Naive thymus-derived CD4-positive, alpha-beta T cell (primary cell): ENCODE measurements at regions not wholly inside any gene's neighbourhood (a gene's known extent, or its start where the extent isn't known, plus 50 kb on each side); places are given as distances from the start of the nearest gene placed in this dataset.

Experiments
- ATAC-seq: fragments of 150-1000 bp; cut with Tn5 transposase; 2 replicates; pipeline ENCODE4 v1.10.0; 2021; ENCODE audit warnings: mild to moderate bottlenecking, moderate library complexity
- CTCF ChIA-PET: fragments of 350-600 bp; sonication (Branson Sonifier 250); formaldehyde crosslinking; loops from one replicate; lab custom pipeline; 2021; ENCODE audit warnings: antibody characterized with exemption; lab: Charles Lee
- POLR2A ChIA-PET: fragments of 350-600 bp; sonication (Branson Sonifier 250); formaldehyde crosslinking; loops from one replicate; lab custom pipeline; 2021; ENCODE audit warnings: antibody characterized with exemption, inconsistent platforms; lab: Charles Lee
- DNase-seq, 9 donors: peaks; one replicate each; pipeline versions ENCODE4 v3.0.0 to v3.0.0-alpha.2; 2020 to 2022; ENCODE audit warnings: mixed read lengths in 1 of 9
- H3K27ac ChIP-seq: one replicate; pipeline ENCODE4 v1.7.0; 2013; ENCODE audit warnings: mild to moderate bottlenecking, low read depth, low read length, moderate library complexity
- H3K27me3 ChIP-seq, 2 donors: one replicate each; pipeline ENCODE4 v1.7.0; 2013; ENCODE audit warnings: low read length in 2 of 2, mild to moderate bottlenecking in 2 of 2, moderate library complexity in 2 of 2; ENCODE audit not compliant: control insufficient read depth in 2 of 2, insufficient read depth in 2 of 2
- H3K36me3 ChIP-seq, 3 experiments: 1 replicate in 2 of 3; 2 replicates in 1 of 3; pipeline ENCODE4 v1.7.0; 2013; ENCODE audit warnings: low read length in 3 of 3, mild to moderate bottlenecking in 3 of 3, moderate library complexity in 1 of 3; ENCODE audit not compliant: insufficient read depth in 3 of 3, control insufficient read depth in 2 of 3
- H3K4me1 ChIP-seq, 2 donors: one replicate each; pipeline ENCODE4 v1.7.0; 2013; ENCODE audit warnings: low read length in 2 of 2, mild to moderate bottlenecking in 2 of 2, moderate library complexity in 1 of 2; ENCODE audit not compliant: control insufficient read depth in 2 of 2, insufficient read depth in 2 of 2
- H3K4me3 ChIP-seq: 2 replicates; pipeline ENCODE4 v1.7.0; 2013; ENCODE audit warnings: mild to moderate bottlenecking, low read length
- H3K9me3 ChIP-seq, 3 experiments: 1 replicate in 2 of 3; 2 replicates in 1 of 3; pipeline ENCODE4 v1.7.0; 2013; ENCODE audit warnings: low read length in 3 of 3; ENCODE audit not compliant: control insufficient read depth in 2 of 3
- H3K27ac Mint-ChIP-seq, 9 donors: one replicate each; pipeline ENCODE4 v1.8.0; 2020 to 2022; ENCODE audit warnings: mixed read lengths in 9 of 9, mild to moderate bottlenecking in 8 of 9, moderate library complexity in 5 of 9, inconsistent platforms in 2 of 9
- H3K27me3 Mint-ChIP-seq, 5 donors: one replicate each; pipeline ENCODE4 v1.8.0; 2021 to 2022; ENCODE audit warnings: mixed read lengths in 5 of 5, mild to moderate bottlenecking in 1 of 5
- H3K36me3 Mint-ChIP-seq, 5 donors: one replicate each; pipeline ENCODE4 v1.8.0; 2020 to 2022; ENCODE audit warnings: mixed read lengths in 5 of 5, mild to moderate bottlenecking in 3 of 5, inconsistent platforms in 1 of 5
- H3K4me1 Mint-ChIP-seq, 7 donors: one replicate each; pipeline ENCODE4 v1.8.0; 2020 to 2022; ENCODE audit warnings: mixed read lengths in 7 of 7, mild to moderate bottlenecking in 3 of 7, inconsistent platforms in 1 of 7
- H3K4me3 Mint-ChIP-seq, 10 donors: one replicate each; pipeline ENCODE4 v1.8.0; 2020 to 2022; ENCODE audit warnings: mild to moderate bottlenecking in 10 of 10, mixed read lengths in 10 of 10, moderate library complexity in 6 of 10, inconsistent platforms in 2 of 10
- H3K9me3 Mint-ChIP-seq, 11 donors: one replicate each; pipeline ENCODE4 v1.8.0; 2020 to 2022; ENCODE audit warnings: mixed read lengths in 11 of 11, mild to moderate bottlenecking in 4 of 11, inconsistent platforms in 1 of 11, moderate library complexity in 1 of 11
- intact Hi-C, 2 donors: fragments of 100-400 bp; cut with micrococcal nuclease; formaldehyde crosslinking; loops; one replicate each; pipeline ENCODE4 v1.15.1; 2023

DNA sequence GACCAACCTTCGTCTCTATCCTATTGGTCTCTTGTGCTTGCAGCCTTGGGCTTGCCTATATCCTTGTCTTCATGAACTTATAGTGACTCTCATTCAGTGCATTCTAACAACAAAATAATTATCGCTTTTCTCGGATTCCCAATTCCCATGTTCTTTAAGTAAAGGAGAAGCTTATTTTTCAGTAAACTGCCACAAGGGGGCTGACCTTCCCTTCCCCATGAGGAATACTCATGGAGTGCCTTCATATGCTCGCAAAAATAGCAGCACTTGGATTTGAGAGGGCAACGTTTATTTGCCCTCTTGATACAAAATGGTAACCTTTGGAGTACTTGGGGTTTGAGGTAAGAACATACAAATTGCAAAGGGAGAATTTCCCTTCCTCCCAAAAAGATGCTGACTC, 183.2 kb upstream of the TENT5D start:
- Histone ChIP-seq H3K4me3 (no peak overlapping the region), H3K4me1 (no peaks in the 10 kb centered on the region), H3K9me3 (no peaks in the 10 kb centered on the region), H3K36me3 (no peaks in the 10 kb centered on the region), H3K27ac (no peak overlapping the region), H3K27me3 (no peaks in the 10 kb centered on the region)
- Mint-ChIP-seq H3K4me3 (no peak overlapping the region), H3K27ac (no peak overlapping the region), H3K4me1 (no peaks in the 10 kb centered on the region), H3K36me3 (no peaks in the 10 kb centered on the region), H3K27me3 (no peaks in the 10 kb centered on the region), H3K9me3 (peaks cover 0 to 2% (median 0%) of the 10 kb centered on the region in 11 donors)
- ATAC-seq (no peak), DNase-seq (no peak)
- POLR2A ChIA-PET, result no interaction called here
- intact Hi-C loops, result no loop called here
- CTCF ChIA-PET, result no interaction called here

DNA sequence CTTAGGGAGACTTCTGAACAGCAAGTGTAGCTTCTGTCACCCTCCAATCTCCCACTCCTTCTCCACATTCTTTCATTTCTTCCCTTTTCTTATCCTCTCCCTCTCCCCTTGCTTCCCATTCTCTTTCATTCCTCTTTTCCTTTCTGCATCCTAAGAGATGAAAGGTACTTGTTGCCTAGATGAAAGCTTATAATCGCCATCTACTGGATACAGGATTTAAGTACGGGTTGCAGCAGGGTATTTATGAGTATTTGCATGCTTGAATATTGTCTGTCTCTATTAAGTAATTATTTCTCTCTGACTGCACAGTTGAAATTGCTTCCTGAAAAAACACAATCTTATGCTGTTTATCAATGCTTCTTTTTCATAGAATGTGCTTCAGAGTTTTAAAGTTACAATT, 174.0 kb upstream of the TENT5D start:
- no peak overlapping the region for H3K27ac ChIP-seq
- ChIA-PET CTCF (no interaction called here), POLR2A (no interaction called here)
- Mint-ChIP-seq H3K27ac (no peak overlapping the region), H3K4me1 (no peaks in the 10 kb centered on the region), H3K27me3 (no peaks in the 10 kb centered on the region), H3K9me3 (peaks cover 0 to 1% (median 0%) of the 10 kb centered on the region in 11 donors), H3K4me3 (no peak overlapping the region), H3K36me3 (no peaks in the 10 kb centered on the region)
- no peak overlapping the region for H3K4me3 ChIP-seq
- no peaks in the 10 kb centered on the region for H3K4me1 ChIP-seq
- no peaks in the 10 kb centered on the region for H3K9me3 ChIP-seq
- intact Hi-C loops, result no loop called here
- no peaks in the 10 kb centered on the region for H3K36me3 ChIP-seq
- no peaks in the 10 kb centered on the region for H3K27me3 ChIP-seq
- DNase-seq, result no peak
- no peak for ATAC-seq

DNA sequence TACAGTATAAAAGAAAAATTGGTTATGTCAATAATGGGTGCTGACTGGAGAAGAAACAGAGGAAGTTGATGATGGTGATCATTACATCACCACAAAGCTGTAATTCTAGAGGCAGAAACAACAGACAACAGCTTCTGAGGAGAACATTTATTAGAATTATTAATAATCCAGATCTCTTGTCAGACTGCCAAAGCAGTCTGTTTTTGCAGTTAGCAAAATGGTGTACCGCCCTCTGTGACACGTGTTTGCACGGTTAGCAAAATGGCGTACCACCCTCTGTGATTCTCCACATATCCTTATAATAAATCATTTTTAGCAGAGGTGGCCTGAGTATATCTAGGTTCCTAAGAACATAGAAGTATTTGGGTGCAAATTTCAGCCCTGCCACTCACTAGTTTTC, 154.0 kb upstream of the TENT5D start:
- ChIA-PET POLR2A (no interaction called here), CTCF (no interaction called here)

DNA sequence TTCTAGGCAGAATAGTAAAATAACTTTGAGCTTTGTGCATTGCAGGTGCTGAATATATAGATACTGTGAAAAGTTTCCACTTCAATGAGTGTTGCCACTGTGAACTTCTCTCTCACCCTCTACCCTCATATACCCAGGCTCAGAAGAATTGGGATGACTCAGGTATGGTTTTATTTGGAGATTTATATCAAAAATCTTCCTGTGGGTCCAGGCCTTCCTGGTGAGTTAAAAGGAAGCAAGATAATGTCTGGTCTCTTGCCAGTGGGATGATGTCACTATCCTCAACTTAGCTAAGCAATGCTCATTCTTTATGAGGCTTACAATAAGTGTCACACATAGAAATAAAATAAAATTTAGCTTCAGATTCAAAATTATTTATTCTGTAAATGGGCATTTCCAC, 153.3 kb upstream of the TENT5D start:
- Mint-ChIP-seq H3K9me3 (peaks cover 0 to 2% (median 0%) of the 10 kb centered on the region in 11 donors), H3K36me3 (no peaks in the 10 kb centered on the region), H3K27me3 (no peaks in the 10 kb centered on the region), H3K4me1 (no peaks in the 10 kb centered on the region), H3K4me3 (no peak overlapping the region), H3K27ac (no peak overlapping the region)
- ATAC-seq (no peak), DNase-seq (no peak)
- ChIA-PET CTCF (no interaction called here), POLR2A (no interaction called here)
- no peaks in the 10 kb centered on the region for H3K9me3 ChIP-seq
- no peak overlapping the region for H3K27ac ChIP-seq
- intact Hi-C loops, result no loop called here
- no peak overlapping the region for H3K4me3 ChIP-seq
- no peaks in the 10 kb centered on the region for H3K27me3 ChIP-seq
- no peaks in the 10 kb centered on the region for H3K36me3 ChIP-seq
- H3K4me1 ChIP-seq, result no peaks in the 10 kb centered on the region

More for the DNA sequence above, 154.0 kb upstream of the TENT5D start:
- no peaks in the 10 kb centered on the region for H3K4me1 Mint-ChIP-seq
- no peaks in the 10 kb centered on the region for H3K27me3 Mint-ChIP-seq
- DNase-seq (no peak), ATAC-seq (no peak)
- no peaks in the 10 kb centered on the region for H3K36me3 ChIP-seq
- no peaks in the 10 kb centered on the region for H3K36me3 Mint-ChIP-seq
- H3K4me3 ChIP-seq, result no peak overlapping the region
- intact Hi-C loops, result no loop called here
- no peak overlapping the region for H3K27ac Mint-ChIP-seq
- H3K9me3 ChIP-seq, result no peaks in the 10 kb centered on the region
- H3K4me1 ChIP-seq, result no peaks in the 10 kb centered on the region
- H3K27me3 ChIP-seq, result no peaks in the 10 kb centered on the region
- H3K9me3 Mint-ChIP-seq, result peaks cover 0 to 2% (median 0%) of the 10 kb centered on the region in 11 donors
- no peak overlapping the region for H3K27ac ChIP-seq
- H3K4me3 Mint-ChIP-seq, result no peak overlapping the region

DNA sequence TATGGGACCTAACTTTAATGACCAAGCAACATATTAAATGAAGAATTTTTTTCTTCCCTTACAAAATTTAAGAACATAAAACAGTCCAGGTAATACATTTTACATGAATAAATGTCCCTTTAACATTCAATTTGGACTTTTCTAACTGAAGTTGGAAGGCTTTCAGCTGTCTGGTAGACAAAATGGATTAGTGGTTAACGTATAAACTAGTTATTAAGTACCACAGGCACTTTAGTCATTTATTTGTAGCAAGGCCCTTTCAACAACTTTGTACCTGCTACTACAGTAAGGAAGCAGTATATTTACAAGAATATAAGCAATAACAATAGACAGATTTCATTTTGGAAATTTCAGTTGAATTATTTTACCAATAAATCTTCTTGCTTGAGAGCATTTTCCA, 152.5 kb upstream of the TENT5D start:
- POLR2A ChIA-PET, result no interaction called here
- no peaks in the 10 kb centered on the region for H3K4me1 Mint-ChIP-seq
- DNase-seq, result no peak
- H3K27me3 Mint-ChIP-seq, result no peaks in the 10 kb centered on the region
- Histone ChIP-seq H3K9me3 (no peaks in the 10 kb centered on the region), H3K36me3 (no peaks in the 10 kb centered on the region), H3K4me1 (no peaks in the 10 kb centered on the region), H3K27me3 (no peaks in the 10 kb centered on the region), H3K27ac (no peak overlapping the region), H3K4me3 (no peak overlapping the region)
- no peak for ATAC-seq
- no peaks in the 10 kb centered on the region for H3K36me3 Mint-ChIP-seq
- H3K4me3 Mint-ChIP-seq, result no peak overlapping the region
- H3K9me3 Mint-ChIP-seq, result no peaks in the 10 kb centered on the region
- no peak overlapping the region for H3K27ac Mint-ChIP-seq
- intact Hi-C loops, result no loop called here
- CTCF ChIA-PET, result no interaction called here

DNA sequence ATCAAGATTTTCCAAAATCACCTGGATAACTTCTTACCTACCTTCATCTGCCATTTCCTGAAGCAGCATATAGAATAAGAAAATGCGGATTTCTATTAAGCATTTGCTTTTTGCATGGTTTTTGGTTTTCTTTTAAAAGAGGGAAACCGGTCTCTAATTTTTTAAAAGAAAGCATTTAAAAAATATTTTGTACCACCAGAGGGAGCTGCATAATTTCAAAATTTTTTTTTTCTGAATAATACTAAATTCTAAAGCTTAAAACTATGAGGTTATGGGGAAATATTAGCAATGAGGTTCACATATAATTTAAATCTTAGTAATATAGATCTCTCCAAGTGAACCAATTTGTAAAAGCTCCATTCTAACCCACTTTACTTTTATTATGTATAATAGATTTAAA, 137.7 kb upstream of the TENT5D start:
- Histone ChIP-seq H3K36me3 (no peaks in the 10 kb centered on the region), H3K4me1 (no peaks in the 10 kb centered on the region), H3K9me3 (no peaks in the 10 kb centered on the region), H3K27me3 (no peaks in the 10 kb centered on the region), H3K27ac (no peak overlapping the region), H3K4me3 (no peak overlapping the region)
- H3K4me1 Mint-ChIP-seq, result no peaks in the 10 kb centered on the region
- no peak overlapping the region for H3K27ac Mint-ChIP-seq
- no peak overlapping the region for H3K4me3 Mint-ChIP-seq
- no peak for DNase-seq
- ChIA-PET CTCF (no interaction called here), POLR2A (no interaction called here)
- no peaks in the 10 kb centered on the region for H3K36me3 Mint-ChIP-seq
- no peak for ATAC-seq
- peaks cover 0 to 5% (median 0%) of the 10 kb centered on the region in 11 donors for H3K9me3 Mint-ChIP-seq
- H3K27me3 Mint-ChIP-seq, result no peaks in the 10 kb centered on the region
- intact Hi-C loops, result loop anchor here in 1 of 2 donors (10.0 kb wide), 2 partner anchors 912 to 1728 kb away; no protein-coding TSS in a partner anchor

DNA sequence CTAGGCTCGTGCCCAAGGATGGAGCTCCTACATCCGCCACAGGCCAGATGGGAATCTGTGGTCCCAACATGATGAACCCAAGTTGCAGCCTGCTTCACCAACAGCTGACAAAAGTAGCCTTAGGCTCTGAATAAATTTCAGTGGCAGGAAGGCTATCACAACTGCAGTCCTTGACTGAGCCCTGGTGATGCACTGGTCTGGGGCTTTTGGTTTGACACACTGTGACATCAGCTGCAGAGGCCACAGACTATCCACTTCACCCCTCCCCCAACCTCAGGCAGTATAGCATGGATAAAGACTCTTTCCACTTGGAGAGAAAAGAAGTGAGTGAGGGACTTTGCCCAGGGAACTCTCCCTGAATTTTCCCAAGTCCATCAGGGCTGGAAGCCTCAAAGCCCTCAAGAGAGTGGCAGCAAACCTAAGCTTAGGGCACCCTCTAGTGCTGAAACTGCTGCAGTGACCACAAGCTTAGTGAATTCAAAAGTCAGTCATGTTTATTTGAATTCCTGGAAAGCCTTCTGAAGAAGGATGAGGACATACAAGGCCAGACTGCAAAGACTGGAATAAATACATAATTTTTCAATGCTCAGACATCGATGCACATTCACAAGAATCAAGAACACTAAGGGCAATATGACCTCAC, 135.0 kb upstream of the TENT5D start:
- Mint-ChIP-seq H3K4me3 (no peak overlapping the region), H3K27ac (no peak overlapping the region), H3K4me1 (no peaks in the 10 kb centered on the region), H3K36me3 (no peaks in the 10 kb centered on the region), H3K9me3 (no peaks in the 10 kb centered on the region), H3K27me3 (no peaks in the 10 kb centered on the region)
- intact Hi-C loops, result loop anchor here in 1 of 2 donors (10.0 kb wide), 2 partner anchors 910 to 1730 kb away; no protein-coding TSS in a partner anchor
- ChIA-PET POLR2A (no interaction called here), CTCF (no interaction called here)
- DNase-seq (peak in 1 of 9 donors; percentile 0), ATAC-seq (no peak)
- Histone ChIP-seq H3K27ac (no peak overlapping the region), H3K9me3 (no peaks in the 10 kb centered on the region), H3K4me1 (no peaks in the 10 kb centered on the region), H3K27me3 (no peaks in the 10 kb centered on the region), H3K36me3 (no peaks in the 10 kb centered on the region), H3K4me3 (no peak overlapping the region)
